ENCODE measurements at regions not wholly inside any gene's neighbourhood (a gene's known extent, or its start where the extent isn't known, plus 50 kb on each side); places are given as distances from the start of the nearest gene placed in this dataset.
"Not testable (repeated sequence)": the region's sequence is repeated elsewhere in the genome, so short reads cannot be mapped to it uniquely, and the experiment has no call there.

DNA sequence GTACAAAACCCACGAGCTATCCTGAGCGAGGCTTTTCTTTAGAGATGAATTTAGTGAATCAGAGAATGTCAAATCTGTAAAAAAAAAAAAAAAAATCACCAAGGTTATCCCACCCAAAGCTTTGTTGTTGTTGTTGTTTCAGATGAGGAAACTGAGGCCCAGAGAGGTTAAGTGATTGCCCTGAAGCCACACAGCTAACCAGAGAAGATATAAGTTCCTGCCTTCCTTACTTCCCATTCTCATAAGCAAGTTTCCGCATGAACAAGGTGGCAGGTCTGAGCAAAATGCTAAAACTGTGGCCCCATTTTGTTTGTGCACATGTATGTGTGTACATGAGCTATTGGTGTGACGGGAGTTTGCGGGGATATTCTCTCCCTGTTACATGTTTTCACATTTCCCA, 352.1 kb upstream of the ZFHX3 start:
- no peak for DNase-seq (ENCODE audit: low spot score)

DNA sequence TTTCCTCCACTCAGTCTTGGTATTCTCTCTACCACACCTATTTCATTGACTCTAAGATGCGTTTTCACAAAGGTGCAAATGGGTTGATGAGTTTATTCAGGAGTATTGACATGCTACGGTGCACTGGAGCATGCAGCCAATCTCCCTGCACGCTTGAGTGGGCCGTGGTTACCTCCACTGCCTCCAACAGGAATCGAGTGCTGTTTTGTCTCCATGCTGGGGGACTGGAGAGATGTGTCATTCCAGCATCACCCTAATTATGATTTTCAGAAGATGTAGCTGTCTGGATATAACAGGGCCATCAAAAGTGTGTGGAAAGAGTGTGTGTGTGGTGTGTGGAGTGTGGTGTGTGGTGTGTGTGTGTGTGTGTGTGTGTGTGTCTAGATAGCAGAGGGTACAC, 351.6 kb upstream of the ZFHX3 start:
- no peak for DNase-seq (ENCODE audit: low spot score)

DNA sequence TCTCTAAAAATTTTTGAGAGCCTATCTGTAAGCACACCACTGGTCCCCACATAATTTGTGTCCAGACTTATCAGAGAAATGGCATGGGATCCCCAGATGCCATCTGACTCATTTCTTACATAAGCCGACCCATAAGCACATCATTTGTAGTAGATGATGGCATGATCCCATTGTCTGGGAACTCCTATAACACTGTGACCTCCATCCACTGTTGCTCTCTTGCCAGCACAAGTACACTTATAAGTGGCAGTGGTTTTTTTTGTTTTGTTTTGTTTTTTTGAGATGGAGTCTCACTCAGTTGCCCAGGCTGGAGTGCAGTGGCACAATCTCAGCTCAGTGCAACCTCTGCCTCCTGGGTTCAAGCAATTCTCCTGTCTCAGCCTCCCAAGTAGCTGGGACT, 350.7 kb upstream of the ZFHX3 start:
- not testable (repeated sequence) for DNase-seq (ENCODE audit: low spot score)

DNA sequence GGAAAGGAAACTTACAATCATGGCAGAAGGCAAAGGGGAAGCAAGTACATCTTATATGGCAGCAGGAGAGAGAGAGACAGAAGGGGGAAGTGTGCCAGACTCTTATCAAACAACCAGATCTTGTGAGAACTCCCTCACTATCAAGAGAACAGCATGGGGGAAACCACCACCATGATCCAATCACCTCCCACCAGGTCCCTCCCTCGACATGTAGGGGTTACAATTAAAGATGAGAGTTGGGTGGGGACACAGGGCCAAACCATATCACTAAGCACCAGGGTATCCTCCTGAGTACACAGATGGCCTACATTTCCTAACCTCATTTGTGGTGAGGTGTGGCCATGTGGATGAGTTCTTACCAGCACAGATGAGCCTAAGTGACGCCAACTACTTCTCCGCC, 348.6 kb upstream of the ZFHX3 start:
- DNase-seq (ENCODE audit: low spot score) = no peak

DNA sequence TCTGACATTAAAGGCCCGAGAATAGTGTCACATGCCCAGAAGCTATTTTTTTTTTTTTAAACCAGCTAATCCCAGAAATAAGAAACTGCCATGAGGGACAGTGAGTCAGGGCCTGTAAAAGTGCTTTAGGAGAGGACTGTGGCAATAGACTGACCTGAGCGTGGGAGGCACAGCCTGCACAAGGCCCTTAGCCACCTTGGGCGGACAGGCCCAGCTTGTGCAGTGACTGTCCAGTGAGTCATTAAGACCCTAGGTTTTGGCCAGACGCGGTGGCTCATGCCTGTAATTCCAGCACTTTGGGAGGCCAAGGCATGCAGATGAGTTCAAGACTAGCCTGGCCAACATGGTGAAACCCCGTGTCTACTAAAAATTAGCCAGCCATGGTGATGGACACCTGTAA, 343.0 kb upstream of the ZFHX3 start:
- no peak for DNase-seq (ENCODE audit: low spot score)

DNA sequence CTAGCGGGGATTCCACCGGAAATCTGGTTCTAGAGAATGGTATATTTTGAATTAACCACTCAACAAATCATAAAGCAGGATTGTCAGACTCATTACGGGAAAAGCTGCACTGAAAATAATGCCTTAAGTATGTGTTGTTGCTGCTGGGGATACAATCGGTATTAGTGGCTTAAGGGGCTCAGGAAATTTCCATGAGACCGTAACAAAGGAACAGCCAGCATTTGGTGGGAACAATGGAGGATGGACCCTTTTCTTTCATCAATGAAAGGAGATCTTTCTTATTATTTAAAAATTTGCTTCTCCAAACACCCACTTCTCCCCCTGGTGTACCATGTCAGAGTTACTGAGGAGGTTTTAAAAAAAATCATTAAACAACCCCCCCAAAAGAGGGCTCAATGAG, 342.6 kb upstream of the ZFHX3 start:
- DNase-seq (ENCODE audit: low spot score) = no peak

DNA sequence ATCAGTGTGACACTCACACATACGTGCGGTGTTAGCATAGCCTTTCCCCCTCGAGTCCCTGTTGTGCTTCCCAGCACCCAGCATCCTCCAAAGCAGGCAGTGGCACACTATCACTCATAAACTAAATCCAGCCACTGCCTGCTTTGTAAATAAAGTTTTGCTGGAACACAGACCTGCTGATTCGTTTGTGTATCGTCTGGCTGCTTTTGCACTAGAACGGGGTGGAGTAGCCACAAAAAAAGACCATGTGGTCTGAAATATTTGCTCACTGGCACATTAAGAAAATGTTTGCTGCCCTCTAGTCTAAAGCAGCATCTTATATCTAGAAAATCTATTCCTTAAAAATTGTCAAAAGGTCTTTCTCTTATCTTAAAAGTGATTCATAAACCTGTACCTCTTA, 341.2 kb upstream of the ZFHX3 start:
- no peak for DNase-seq (ENCODE audit: low spot score)

DNA sequence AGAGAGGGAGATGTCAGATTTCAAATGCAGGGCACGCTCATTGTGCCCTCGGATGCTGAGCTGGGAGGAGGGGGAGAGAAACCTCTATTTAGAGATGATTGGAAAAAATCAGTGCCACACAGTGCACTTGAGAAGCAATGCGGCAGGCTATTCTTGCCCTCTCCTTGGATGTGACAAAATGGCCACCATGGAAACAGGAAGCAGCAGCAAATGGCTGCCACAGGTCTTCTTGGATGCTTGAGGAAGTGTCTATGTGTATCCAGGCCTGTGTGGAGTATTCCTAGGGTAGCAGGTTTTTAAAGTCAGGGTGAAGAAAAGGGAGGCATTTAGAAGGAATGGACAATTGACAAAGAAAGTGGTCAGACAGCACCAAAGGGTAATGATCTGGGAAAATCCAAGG, 340.1 kb upstream of the ZFHX3 start:
- no peak for DNase-seq (ENCODE audit: low spot score)

DNA sequence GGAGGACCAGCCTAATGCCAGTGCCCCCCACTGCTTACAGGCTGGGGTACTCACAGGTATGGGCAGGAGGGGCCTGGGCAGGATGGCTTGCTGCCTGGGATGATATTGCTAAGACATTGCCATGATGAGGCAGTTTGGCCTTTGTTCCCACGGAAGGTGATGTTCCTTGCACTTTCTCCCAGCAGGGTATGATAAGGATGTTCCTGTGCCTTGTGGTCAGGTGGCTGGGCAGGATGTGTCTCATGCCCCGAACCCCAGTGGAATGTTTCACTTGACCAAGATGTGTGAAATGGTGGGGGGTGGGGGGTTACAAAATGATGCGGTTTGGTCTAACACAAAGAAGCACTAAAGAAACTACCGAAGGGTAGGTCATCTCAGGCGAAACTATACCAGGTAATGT, 337.8 kb upstream of the ZFHX3 start:
- DNase-seq (ENCODE audit: low spot score) = no peak

DNA sequence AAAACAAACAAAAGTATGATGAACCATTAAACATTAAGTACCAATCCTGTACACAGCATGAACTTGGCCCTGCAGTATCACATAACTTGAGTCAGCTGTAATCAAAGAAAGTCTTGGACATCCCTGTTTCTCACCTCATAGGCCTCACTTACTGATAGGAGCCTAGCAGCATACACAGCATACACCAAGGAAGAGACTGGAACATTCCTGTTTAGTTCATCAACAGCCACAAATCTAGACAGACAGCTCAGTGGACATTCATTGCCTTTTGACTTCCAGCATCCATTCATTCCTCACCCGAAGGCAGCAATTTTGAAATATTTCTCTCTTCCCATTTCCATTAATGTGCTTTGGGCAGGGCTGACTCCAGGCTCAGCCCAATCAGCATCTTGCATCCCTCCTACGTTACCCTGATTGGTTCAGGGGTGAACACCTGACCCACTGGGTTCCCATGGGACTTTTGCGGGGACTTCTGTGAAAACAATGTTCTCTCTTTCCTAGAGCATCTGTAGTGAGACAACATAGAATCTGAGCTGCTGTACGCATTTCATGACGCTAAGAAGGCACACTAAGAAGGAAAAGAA, 336.7 kb upstream of the ZFHX3 start:
- no peak for DNase-seq (ENCODE audit: low spot score)

DNA sequence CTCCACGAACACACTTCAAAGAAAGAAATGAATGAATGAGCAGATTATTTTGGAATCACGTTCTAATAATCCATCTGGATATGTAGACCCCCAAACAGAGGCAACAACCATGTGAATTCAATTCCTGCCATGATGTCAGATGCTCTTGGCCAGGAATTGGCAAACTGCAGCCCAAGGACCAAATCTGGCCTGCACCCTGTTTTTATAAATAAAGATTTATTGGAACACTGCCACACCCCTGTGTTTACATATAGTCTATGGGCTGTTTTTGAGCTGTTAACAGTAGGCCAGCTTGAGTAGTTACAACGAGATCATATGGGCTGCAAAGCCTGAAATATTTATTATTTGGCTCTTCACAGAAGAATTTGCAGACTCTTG, 336.0 kb upstream of the ZFHX3 start:
- no peak for DNase-seq (ENCODE audit: low spot score)

DNA sequence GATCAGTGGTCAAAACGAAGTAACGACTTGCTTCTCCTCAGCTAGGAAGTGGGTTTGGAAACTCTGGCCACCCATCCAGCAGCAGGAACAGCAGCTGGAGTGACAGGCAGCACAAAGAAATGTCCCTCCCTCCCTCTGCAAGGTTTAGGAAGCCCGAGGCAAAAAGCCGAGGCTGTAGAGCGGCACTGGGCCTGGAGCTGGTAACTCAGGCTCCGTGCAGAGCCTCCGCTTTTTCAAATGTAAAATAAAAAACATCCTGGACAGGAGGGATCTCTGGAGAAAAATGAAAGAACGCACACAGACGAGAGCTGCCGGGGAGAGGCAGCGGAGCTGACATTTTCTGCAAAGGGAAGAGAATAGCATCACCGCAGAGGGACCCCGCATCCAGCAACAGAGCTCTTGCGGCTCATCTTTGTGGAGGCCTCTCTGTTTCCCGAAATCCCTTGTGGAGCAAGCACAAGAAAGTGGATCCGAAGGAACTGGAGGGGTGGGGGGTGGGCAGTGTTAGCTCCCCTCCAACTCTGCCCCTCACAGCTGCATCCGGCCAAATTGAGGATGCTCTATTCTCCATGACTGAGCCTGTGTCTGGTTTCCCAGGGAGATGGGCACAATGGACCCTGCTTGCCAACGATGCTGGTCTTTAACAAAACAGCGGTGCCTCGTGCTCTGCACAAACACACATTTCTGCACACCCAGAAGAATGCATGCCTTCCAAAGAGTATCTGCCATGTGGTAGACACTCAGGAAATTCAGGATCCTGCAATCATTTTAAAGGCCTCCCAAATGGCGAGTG, 335.5 kb upstream of the ZFHX3 start:
- peak; percentile 4 for DNase-seq (ENCODE audit: low spot score)

DNA sequence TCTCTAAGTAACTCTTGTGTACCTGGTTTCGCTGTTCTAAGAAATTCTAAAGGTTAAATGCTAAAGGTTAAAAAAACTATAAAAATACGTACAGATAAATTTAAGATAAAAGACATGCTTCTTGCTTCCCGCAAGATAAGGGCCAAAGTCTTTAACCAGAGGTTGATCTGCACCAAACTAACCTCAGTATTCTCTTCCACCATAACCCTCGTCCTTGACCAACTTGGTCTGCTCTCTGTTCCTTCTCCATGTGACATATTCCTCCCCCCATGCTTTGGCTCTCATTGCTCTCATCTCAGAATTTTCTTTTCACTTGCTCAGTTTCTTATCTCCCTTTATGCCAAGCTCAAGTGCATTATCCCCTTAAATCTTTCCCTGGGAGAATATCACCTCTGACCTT, 330.5 kb upstream of the ZFHX3 start:
- DNase-seq (ENCODE audit: low spot score) = no peak

DNA sequence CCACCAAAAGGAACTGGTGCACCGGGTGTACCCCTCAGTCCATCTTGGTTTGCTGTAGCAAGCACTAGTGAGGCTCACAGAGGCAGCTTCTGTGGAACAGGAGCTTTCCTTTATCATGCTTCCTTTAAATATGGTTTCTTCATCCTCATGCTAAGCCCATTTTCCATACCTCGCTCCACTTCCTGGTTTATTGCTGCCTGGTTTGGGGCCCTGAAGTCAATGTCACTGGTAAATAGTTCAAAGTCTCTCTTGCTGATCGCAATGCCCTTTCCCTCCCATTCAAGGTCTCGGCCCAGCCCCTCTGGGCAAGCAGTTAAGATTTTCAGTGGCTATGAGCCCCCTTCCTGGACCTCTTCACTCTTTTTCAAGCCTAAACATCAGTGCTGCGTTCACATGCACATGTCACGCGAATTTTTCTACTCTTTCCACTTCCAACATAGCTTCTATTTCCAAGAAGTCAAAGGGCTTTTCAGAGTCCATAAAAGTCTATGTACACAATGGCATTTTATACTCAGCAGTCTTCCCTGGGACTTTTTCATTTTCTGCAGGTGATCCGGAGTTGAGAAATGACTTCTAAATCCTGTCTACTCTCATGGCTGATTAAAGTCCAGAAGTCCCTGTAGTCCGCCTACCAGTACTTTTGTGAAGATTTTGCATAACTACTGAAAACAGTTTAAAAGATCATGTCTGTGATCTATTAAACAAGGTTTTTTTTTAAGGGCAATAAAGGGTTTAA, 323.8 kb upstream of the ZFHX3 start:
- DNase-seq (ENCODE audit: low spot score) = no peak

DNA sequence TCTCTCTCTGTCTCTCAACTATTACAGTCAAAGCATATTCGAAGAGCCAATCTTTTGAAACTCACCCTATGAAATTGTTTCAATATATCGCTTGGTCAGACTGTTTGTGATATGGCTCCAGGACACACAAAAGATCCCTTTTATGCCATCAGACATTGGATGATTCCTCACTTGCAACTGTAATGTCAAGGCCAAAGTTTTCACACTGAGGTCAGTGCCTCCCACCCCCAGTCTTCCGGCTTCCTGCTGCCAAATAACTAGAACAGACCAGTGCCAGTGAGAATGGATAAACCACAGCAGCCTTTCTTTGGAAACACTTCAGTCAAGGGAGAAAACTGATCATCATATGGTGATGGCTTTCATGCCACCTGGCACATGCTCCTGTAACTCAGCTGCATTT, 321.9 kb upstream of the ZFHX3 start:
- no peak for DNase-seq (ENCODE audit: low spot score)

DNA sequence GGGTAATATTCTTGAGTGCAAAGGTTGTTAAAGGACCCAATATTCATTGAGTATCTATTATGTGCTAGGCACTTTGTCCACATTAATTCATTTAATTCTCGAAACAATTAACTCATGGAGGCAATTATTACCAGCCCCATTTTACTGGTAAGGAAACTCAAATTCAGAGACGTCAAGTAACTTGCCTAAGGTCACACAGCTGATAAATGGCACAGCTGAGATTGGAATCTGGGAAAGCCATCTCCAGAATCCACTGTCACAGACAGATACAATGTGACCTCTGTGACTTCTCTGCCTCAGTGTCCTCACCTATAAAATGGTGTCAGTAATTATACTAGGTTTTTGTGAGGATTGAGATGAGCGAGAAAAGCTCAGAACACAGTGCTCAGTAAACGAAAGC, 320.8 kb upstream of the ZFHX3 start:
- no peak for DNase-seq (ENCODE audit: low spot score)

DNA sequence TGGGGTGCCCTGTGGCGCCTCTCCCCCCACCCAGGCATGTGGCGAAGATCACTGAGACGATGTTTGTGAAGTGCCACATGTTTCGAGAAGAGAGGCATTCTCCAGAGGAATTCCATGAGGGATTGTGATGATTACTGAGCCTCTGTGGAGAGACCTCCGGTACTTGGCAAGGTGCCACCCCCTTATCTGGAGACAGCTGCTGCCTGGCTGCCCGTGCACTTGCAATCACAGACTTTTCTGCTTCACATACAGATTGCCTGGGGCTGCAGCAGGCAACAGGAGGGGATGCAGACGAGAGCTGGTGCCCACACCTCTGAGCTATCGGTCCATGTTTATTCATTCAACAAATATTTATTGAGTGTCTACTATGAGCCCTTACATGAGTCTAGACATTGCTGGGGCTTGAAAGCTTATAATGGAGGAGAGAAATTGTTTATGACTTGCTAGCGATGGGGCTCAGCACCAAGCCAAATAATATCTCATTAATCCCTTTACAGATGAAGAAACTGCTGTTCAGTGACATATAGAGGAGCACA, 317.2 kb upstream of the ZFHX3 start:
- DNase-seq (ENCODE audit: low spot score) = no peak

DNA sequence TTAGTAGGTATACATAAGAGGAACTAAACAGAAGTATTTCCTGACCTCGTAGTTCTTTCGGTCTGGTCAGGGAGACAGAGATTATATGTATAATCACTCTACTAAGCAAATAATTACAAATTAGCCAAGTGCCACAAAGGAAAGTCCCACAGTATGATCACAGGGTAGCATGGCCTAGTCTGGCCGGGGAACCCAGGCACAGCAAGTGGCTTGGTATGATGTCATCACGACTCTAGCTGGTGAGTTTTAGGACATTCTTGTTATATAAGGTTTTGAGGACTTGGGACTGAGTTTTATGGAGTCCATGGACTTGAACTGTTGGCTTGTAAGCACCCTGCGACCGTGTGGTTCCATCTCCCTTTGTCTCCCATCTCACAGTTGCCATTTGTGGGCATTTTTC, 316.5 kb upstream of the ZFHX3 start:
- no peak for DNase-seq (ENCODE audit: low spot score)

DNA sequence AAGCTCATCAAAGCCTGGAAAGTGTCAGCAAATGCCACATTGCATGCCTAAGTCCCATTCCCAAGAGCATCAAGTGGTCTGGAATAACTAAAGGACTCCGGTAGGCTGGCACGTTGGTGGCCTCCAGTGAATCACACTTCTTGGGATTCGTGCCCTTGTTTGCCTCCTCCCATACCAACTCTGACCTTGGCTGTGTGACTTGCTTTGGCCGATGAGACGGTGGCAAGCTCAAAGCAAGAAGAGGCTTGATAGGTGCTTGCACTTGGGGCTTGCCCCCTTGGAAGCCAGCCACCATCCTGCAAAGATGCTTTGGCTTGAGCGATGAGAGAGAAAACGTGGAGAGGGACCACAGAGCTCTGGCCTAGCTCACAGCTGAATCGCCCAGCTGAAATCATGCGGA, 313.1 kb upstream of the ZFHX3 start:
- DNase-seq (ENCODE audit: low spot score) = no peak

DNA sequence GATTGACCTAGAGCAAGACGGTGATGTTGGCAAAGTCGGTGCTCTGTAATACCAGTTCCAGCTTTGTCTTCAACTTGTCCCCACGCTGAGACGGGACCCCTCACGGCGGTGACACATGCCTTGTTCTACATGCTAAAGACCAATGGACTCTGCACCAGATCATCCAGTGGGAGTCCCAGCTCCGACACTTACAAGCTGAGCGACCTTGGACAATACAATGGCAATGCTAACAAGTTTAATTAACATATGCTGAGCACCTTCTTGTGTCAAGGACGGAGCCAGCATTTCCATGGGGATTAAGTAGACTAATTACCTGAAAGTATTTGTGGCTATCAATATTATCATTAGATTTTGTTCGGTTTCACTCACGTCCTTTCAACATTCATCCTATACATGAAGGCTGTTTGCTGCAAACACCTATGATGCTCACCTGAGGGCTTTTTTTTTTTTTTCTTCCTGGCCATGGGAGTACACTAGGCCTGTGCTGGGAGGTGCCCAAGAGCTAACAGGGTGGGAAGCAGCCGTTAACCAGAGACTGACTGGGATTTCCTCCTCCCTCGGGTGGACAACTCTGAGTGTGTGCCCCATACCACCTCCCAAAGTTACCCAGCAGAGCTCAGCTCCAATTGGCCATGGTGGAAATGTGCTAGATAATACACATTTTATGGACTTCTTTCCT, 308.6 kb upstream of the ZFHX3 start:
- DNase-seq (ENCODE audit: low spot score) = no peak

DNA sequence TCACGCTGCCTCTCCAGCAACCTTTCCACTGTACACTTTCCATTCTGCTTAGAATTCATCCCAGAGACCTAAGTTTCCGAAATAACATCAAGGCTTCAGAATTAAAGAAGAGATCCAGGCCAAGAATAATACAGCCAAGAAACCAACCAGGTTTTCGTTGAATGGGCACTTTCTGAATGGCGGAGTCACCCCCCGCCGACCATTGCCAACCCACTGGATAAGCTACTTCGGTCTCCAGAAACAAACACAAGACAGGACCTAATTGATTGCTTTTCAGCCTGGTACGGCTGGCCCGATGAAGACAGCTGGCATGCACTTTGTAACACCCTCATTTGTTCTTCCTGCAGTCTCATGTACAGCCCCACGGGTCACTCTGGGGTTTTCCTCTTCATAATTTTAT, 308.1 kb upstream of the ZFHX3 start:
- DNase-seq (ENCODE audit: low spot score) = peak; percentile 12

DNA sequence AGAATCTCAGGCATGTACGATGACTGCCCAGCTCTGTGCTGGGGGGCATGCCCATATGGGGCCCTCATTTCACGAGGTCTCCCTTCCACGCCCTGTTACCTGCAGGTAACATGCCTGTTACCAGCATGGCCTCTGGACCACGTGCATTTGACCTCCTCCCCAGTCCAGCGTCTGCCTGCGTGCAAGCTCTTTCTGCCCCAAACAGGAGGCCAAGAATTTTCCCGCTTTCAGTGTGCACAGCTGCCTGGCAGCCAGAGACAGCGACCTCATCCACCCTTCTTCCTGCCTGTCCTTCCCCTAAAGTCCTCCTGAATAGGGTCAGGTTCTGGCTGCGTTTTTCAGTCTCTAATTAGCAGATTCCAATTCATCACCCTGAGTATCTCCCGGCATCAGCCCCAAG, 306.5 kb upstream of the ZFHX3 start:
- no peak for DNase-seq (ENCODE audit: low spot score)

Data from pons (tissue), 1 donor.